OCI-LY3 (cell line): ENCODE measurements at regions not wholly inside any gene's neighbourhood (a gene's known extent, or its start where the extent isn't known, plus 50 kb on each side); places are given as distances from the start of the nearest gene placed in this dataset.
A peak's percentile ranks its signal among the peaks of the same experiment; 100 is the strongest.

Experiments used
- H2AFZ ChIP-seq: fragments of 200-600, 300-600 bp; shearing (Covaris generic); 2 replicates; pipeline ENCODE4 v1.6.0; 2014; ENCODE audit warnings: antibody characterized with exemption, low read depth, low read length
- H3K27ac ChIP-seq: fragments of 200-600, 300-600 bp; sonication (generic); 2 replicates; pipeline ENCODE4 v1.5.1; 2014; ENCODE audit warnings: mild to moderate bottlenecking, low read length, moderate library complexity, mixed read lengths
- H3K27me3 ChIP-seq: fragments of 200-600, 300-600 bp; sonication (generic); 2 replicates; pipeline ENCODE4 v1.6.1; 2014; ENCODE audit warnings: low read depth, low read length, mixed read lengths
- H3K36me3 ChIP-seq: fragments of 200-600, 300-600 bp; sonication (generic); replicated peaks from 2 replicates; pipeline ENCODE3; 2014; ENCODE audit warnings: low read depth, low read length, mixed read lengths
- H3K4me1 ChIP-seq: fragments of 300-600, 200-600 bp; sonication (generic); 2 replicates; pipeline ENCODE4 v1.6.1; 2014; ENCODE audit warnings: low read length, mixed read lengths
- H3K4me2 ChIP-seq: fragments of 200-600, 300-600 bp; sonication (generic); 2 replicates; pipeline ENCODE4 v1.6.1; 2014; ENCODE audit warnings: low read length, mixed read lengths
- H3K4me3 ChIP-seq: fragments of 300-600, 200-600 bp; sonication (generic); 2 replicates; pipeline ENCODE4 v1.5.1; 2014; ENCODE audit warnings: antibody characterized with exemption, mild to moderate bottlenecking, low read length, moderate library complexity
- H3K79me2 ChIP-seq: fragments of 300-600, 200-600 bp; shearing (Covaris generic); 2 replicates; pipeline ENCODE4 v1.6.1; 2014; ENCODE audit warnings: mild to moderate bottlenecking, low read length, mixed read lengths
- H3K9ac ChIP-seq: fragments of 300-600, 200-600 bp; shearing (Covaris generic); 2 replicates; pipeline ENCODE4 v1.6.0; 2014; ENCODE audit warnings: mild to moderate bottlenecking, low read length, moderate library complexity
- H3K9me3 ChIP-seq: fragments of 200-600, 300-600 bp; shearing (Covaris generic); 2 replicates; pipeline ENCODE4 v1.6.1; 2014; ENCODE audit warnings: low read length, mixed read lengths; ENCODE audit not compliant: insufficient read depth
- H4K20me1 ChIP-seq: fragments of 200-600, 300-600 bp; sonication (generic); 2 replicates; pipeline ENCODE4 v1.6.1; 2016; ENCODE audit warnings: low read length, mixed read lengths; ENCODE audit not compliant: insufficient read depth
- CTCF ChIP-seq: fragments of 200-600, 300-600 bp; sonication (generic); IDR thresholded peaks from 2 replicates; pipeline ENCODE4 v1.5.1; 2014; ENCODE audit warnings: antibody characterized with exemption, low read length, low read depth
- EZH2phosphoT487 ChIP-seq: fragments of 200-600 bp; shearing (Covaris generic); IDR thresholded peaks from 2 replicates; pipeline ENCODE4 v1.6.1; 2018; ENCODE audit warnings: antibody characterized with exemption, mixed run types, low read depth

GRCh38 chr4:86544310-86544966 lies 49.7 kb upstream of the PTPN13 start:
- no peak for TF ChIP-seq EZH2phosphoT487
- TF ChIP-seq CTCF, result no peak
- no peaks in the 10 kb centered on the region for H3K36me3 ChIP-seq
- peak overlapping the region; percentile 21; the same call in 1 of the 2 replicates for H3K4me2 ChIP-seq

More at GRCh38 chr4:86544310-86544966, 49.7 kb upstream of the PTPN13 start:
- Histone ChIP-seq H4K20me1 (no peaks in the 10 kb centered on the region), H3K9me3 (no peaks in the 10 kb centered on the region), H3K9ac (no peak overlapping the region), H3K27me3 (no peaks in the 10 kb centered on the region), H3K79me2 (no peaks in the 10 kb centered on the region), H3K4me1 (peaks cover 14% of the 10 kb centered on the region), H3K27ac (no peak overlapping the region), H3K4me3 (no peak overlapping the region), H2AFZ (peak overlapping the region; percentile 25; the same call in 1 of the 2 replicates)
